ENCODE measurements at regions not wholly inside any gene's neighbourhood (a gene's known extent, or its start where the extent isn't known, plus 50 kb on each side); places are given as distances from the start of the nearest gene placed in this dataset.

- TF ChIP-seq CTCF (IDR thresholded peaks at IDR 0.05) (no peak), POLR2A (IDR thresholded peaks at IDR 0.05) (no peak), EP300 (IDR thresholded peaks at IDR 0.05) (no peak)
These were observed 573.8 kb upstream of the FAT3 start for GRCh38 chr11:91650802-91651201.
